CD4-positive, alpha-beta T cell (primary cell): ENCODE measurements at regions not wholly inside any gene's neighbourhood (a gene's known extent, or its start where the extent isn't known, plus 50 kb on each side); places are given as distances from the start of the nearest gene placed in this dataset.

ENCODE experiments used
- ATAC-seq: fragments of 200-7000 bp; cut with Tn5 transposase; one replicate; pipeline ENCODE4 v1.10.0; 2022; ENCODE audit warnings: mild to moderate bottlenecking; ENCODE audit not compliant: poor library complexity
- CTCF ChIA-PET: fragments of 350-600 bp; sonication (Branson Sonifier 250); formaldehyde crosslinking; loops from one replicate; lab custom pipeline; 2021; ENCODE audit warnings: antibody characterized with exemption, inconsistent platforms; lab: Charles Lee
- POLR2A ChIA-PET: fragments of 350-600 bp; sonication (Branson Sonifier 250); formaldehyde crosslinking; loops from one replicate; lab custom pipeline; 2021; ENCODE audit warnings: antibody characterized with exemption, inconsistent platforms; lab: Charles Lee
- DNase-seq, 14 experiments: peaks; one replicate each; pipeline ENCODE4 v3.0.0-alpha.2; 2013 to 2020; ENCODE audit warnings: mixed read lengths in 2 of 14
- H3K27ac ChIP-seq, 2 donors: one replicate each; pipeline versions ENCODE4 v1.5.1 to v1.7.0; 2013; ENCODE audit warnings: low read length in 2 of 2, low read depth in 1 of 2, mild to moderate bottlenecking in 1 of 2
- H3K27me3 ChIP-seq, 2 experiments: 1 replicate in 1 of 2; 2 replicates in 1 of 2; pipeline versions ENCODE4 v1.6.1 to v1.7.0; 2013; ENCODE audit warnings: low read length in 2 of 2, control low read depth in 1 of 2, mild to moderate bottlenecking in 1 of 2, moderate library complexity in 1 of 2; ENCODE audit not compliant: insufficient read depth in 2 of 2, control insufficient read depth in 1 of 2
- H3K36me3 ChIP-seq: one replicate; pipeline ENCODE4 v1.6.1; 2013; ENCODE audit warnings: low read length, control low read depth; ENCODE audit not compliant: insufficient read depth
- H3K4me1 ChIP-seq: one replicate; pipeline ENCODE4 v1.6.1; 2013; ENCODE audit warnings: low read length, control low read depth; ENCODE audit not compliant: insufficient read depth
- H3K4me3 ChIP-seq: one replicate; pipeline ENCODE4 v1.5.1; 2013; ENCODE audit warnings: mild to moderate bottlenecking, low read length, moderate library complexity
- H3K9me3 ChIP-seq, 2 experiments: 1 replicate in 1 of 2; 2 replicates in 1 of 2; pipeline versions ENCODE4 v1.6.1 to v1.7.0; 2013; ENCODE audit warnings: low read length in 2 of 2, mild to moderate bottlenecking in 2 of 2, control low read depth in 1 of 2, moderate library complexity in 1 of 2; ENCODE audit not compliant: control insufficient read depth in 1 of 2, insufficient read depth in 1 of 2
- H3K27ac Mint-ChIP-seq: one replicate; pipeline ENCODE4 v1.8.0; 2020; ENCODE audit warnings: mixed read lengths
- H3K27me3 Mint-ChIP-seq: one replicate; pipeline ENCODE4 v1.8.0; 2021; ENCODE audit warnings: mixed read lengths
- H3K36me3 Mint-ChIP-seq: one replicate; pipeline ENCODE4 v1.8.0; 2021; ENCODE audit warnings: low read depth, mixed read lengths
- H3K4me1 Mint-ChIP-seq: one replicate; pipeline ENCODE4 v1.8.0; 2021; ENCODE audit warnings: low read depth, mixed read lengths
- H3K4me3 Mint-ChIP-seq: one replicate; pipeline ENCODE4 v1.8.0; 2020; ENCODE audit warnings: mild to moderate bottlenecking, mixed read lengths
- H3K9me3 Mint-ChIP-seq: one replicate; pipeline ENCODE4 v1.8.0; 2020; ENCODE audit warnings: mixed read lengths
- CTCF ChIP-seq: fragments of 200-600 bp; IDR thresholded peaks from one replicate; pipeline ENCODE4 v1.8.0; 2022; ENCODE audit warnings: antibody characterized with exemption, mild to moderate bottlenecking
- intact Hi-C, 2 experiments: fragments of 100-400 bp; cut with DNase I in 1 of 2; cut with micrococcal nuclease in 1 of 2; formaldehyde crosslinking; loops; one replicate each; pipeline versions ENCODE4 v1.15.1 to v1.9.0; 2023 to 2025; cut with DNase I, micrococcal nuclease

DNA sequence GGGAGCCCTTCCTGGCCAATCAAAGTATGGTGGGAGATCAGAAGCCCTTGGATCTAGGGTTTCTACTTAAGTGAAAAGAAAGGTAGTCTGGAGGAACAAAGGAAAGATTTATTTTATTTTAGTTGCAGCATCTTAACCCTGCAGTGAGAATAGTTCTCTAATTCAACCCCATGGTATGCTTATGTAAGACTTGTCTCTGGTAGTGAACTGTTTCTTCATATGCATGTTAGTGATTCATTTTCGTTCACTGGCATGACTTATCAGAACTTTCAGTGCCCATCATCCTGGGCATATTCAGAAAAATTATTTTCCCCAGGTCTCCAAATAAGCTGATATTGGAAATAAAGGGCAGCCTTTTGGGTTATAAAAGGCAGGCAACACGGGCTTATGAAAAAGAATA is 1058.8 kb downstream of the NLGN4Y start:
- no peak overlapping the region for H3K27ac Mint-ChIP-seq
- Histone ChIP-seq H3K4me1 (no peaks in the 10 kb centered on the region), H3K27me3 (no peaks in the 10 kb centered on the region), H3K27ac (no peak overlapping the region), H3K36me3 (no peaks in the 10 kb centered on the region), H3K4me3 (no peak overlapping the region), H3K9me3 (no peaks in the 10 kb centered on the region)
- H3K4me1 Mint-ChIP-seq: no peaks in the 10 kb centered on the region
- CTCF ChIA-PET: no interaction called here
- TF ChIP-seq CTCF: no peak
- no peak overlapping the region for H3K4me3 Mint-ChIP-seq
- no peaks in the 10 kb centered on the region for H3K9me3 Mint-ChIP-seq
- DNase-seq: no peak
- POLR2A ChIA-PET: no interaction called here
- H3K36me3 Mint-ChIP-seq: no peaks in the 10 kb centered on the region
- H3K27me3 Mint-ChIP-seq: no peaks in the 10 kb centered on the region
- ATAC-seq: no peak
- intact Hi-C loops: no loop called here

GRCh38 chrY:15592957-15593356 is 1068.6 kb downstream of the NLGN4Y start:
- H3K4me3 Mint-ChIP-seq: no peak overlapping the region
- Histone ChIP-seq H3K4me1 (no peaks in the 10 kb centered on the region), H3K27me3 (no peaks in the 10 kb centered on the region), H3K4me3 (no peak overlapping the region), H3K9me3 (no peaks in the 10 kb centered on the region), H3K27ac (no peak overlapping the region), H3K36me3 (no peaks in the 10 kb centered on the region)
- ATAC-seq: no peak
- ChIA-PET CTCF (no interaction called here), POLR2A (no interaction called here)
- no peaks in the 10 kb centered on the region for H3K4me1 Mint-ChIP-seq
- H3K36me3 Mint-ChIP-seq: no peaks in the 10 kb centered on the region
- intact Hi-C loops: no loop called here
- DNase-seq: no peak
- TF ChIP-seq CTCF: no peak
- H3K27ac Mint-ChIP-seq: no peak overlapping the region
- H3K27me3 Mint-ChIP-seq: no peaks in the 10 kb centered on the region
- no peaks in the 10 kb centered on the region for H3K9me3 Mint-ChIP-seq

- no peak for DNase-seq
- Histone ChIP-seq H3K4me3 (no peak overlapping the region), H3K27ac (no peak overlapping the region), H3K36me3 (no peaks in the 10 kb centered on the region), H3K27me3 (no peaks in the 10 kb centered on the region), H3K4me1 (no peaks in the 10 kb centered on the region), H3K9me3 (no peaks in the 10 kb centered on the region)
- Mint-ChIP-seq H3K4me3 (no peak overlapping the region), H3K27me3 (no peaks in the 10 kb centered on the region), H3K9me3 (no peaks in the 10 kb centered on the region), H3K36me3 (no peaks in the 10 kb centered on the region), H3K27ac (no peak overlapping the region), H3K4me1 (no peaks in the 10 kb centered on the region)
- ChIA-PET CTCF (no interaction called here), POLR2A (no interaction called here)
- no peak for ATAC-seq
- TF ChIP-seq CTCF: no peak
- intact Hi-C loops: no loop called here
These were observed 1069.3 kb downstream of the NLGN4Y start for GRCh38 chrY:15593476-15594160.
